ENCODE measurements at regions not wholly inside any gene's neighbourhood (a gene's known extent, or its start where the extent isn't known, plus 50 kb on each side); places are given as distances from the start of the nearest gene placed in this dataset.

DNA sequence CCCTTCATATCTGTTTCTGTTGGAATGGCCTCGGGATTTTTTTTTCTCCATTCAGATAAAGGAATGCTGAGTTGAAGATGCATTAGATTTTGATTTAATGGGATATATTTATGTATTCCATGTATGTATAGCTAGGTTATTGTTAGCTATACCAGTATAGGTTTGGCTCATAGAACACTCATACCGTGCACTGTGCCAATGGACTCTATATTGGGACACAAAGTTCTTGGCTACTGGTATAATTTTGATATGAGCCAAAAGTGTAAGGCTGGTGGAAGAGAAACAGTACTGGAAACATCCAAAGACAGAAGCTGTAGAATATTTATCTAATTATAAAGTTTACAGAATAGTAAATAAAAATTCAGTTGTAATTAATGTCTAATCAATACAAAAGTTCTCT is 1912.1 kb downstream of the STIM2 start:
- Mint-ChIP-seq H3K9me3 (peaks cover 5% of the 10 kb centered on the region), H3K27ac (no peak overlapping the region), H3K27me3 (no peaks in the 10 kb centered on the region), H3K4me1 (no peaks in the 10 kb centered on the region), H3K4me3 (no peak overlapping the region), H3K36me3 (no peaks in the 10 kb centered on the region)

DNA sequence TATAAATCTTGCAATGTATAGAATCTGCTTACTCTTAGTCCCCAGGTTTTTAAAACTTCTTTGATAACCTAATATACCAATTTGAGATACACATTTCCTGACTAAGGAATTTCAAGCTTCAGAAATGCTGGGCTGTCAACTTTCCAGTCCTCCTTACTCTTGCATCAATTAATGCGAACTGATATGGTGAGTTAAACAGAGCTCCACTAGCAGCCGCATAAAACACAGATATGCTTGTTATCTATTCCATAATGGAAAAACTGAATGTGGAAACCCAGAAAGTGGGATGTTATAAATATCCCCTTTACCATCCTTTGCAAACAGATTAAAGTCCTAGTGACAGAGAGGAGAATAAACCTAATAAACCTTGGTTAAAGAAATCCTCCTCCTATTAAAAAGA is 1913.7 kb downstream of the STIM2 start:
- Mint-ChIP-seq H3K4me3 (no peak overlapping the region), H3K27ac (no peak overlapping the region), H3K36me3 (no peaks in the 10 kb centered on the region), H3K4me1 (no peaks in the 10 kb centered on the region), H3K9me3 (peaks cover 5% of the 10 kb centered on the region), H3K27me3 (no peaks in the 10 kb centered on the region)

DNA sequence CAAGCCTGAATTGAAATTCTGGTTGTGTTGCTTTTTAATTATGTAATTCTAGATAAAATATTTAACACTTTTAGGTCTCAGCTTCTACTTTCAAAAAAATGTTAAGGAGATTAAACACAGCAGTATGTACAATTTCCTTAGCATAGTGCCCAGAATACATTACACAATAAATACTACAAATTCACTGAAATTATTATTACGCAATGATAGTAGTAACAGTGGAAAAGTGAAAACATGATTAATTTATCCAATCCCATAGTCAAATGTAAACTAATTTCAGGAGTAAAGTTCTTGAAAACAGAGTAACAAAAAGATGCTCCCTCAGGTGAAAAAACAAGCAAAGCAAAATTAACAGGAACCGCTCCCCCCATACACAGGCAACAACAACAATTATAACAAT is 1915.4 kb downstream of the STIM2 start:
- no peaks in the 10 kb centered on the region for H3K36me3 Mint-ChIP-seq
- H3K27me3 Mint-ChIP-seq, result no peaks in the 10 kb centered on the region

DNA sequence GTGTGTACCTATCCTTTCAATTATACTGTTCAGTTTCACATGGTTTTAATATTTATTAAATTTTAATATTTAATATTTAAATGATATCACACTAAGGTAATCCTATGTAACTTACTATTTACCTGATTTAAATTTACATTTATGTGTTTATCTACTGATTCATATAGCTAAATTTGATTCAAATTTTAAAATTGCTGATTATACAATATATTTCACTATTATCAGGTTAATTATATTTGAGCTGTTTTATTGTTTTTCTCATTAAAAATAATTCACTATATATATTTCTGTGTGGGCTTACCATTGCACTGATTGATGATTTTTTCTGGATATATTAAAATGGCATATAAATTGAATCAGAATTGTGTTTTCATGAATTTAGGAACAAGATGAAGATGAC is 1923.5 kb downstream of the STIM2 start:
- H3K36me3 Mint-ChIP-seq, result no peaks in the 10 kb centered on the region
- no peaks in the 10 kb centered on the region for H3K4me1 Mint-ChIP-seq
- H3K4me3 Mint-ChIP-seq, result no peak overlapping the region
- H3K9me3 Mint-ChIP-seq, result peaks cover 3% of the 10 kb centered on the region
- no peaks in the 10 kb centered on the region for H3K27me3 Mint-ChIP-seq
- H3K27ac Mint-ChIP-seq, result no peak overlapping the region

More for the DNA sequence above, 1915.4 kb downstream of the STIM2 start:
- Mint-ChIP-seq H3K4me1 (no peaks in the 10 kb centered on the region), H3K9me3 (peaks cover 5% of the 10 kb centered on the region), H3K4me3 (no peak overlapping the region), H3K27ac (no peak overlapping the region)

DNA sequence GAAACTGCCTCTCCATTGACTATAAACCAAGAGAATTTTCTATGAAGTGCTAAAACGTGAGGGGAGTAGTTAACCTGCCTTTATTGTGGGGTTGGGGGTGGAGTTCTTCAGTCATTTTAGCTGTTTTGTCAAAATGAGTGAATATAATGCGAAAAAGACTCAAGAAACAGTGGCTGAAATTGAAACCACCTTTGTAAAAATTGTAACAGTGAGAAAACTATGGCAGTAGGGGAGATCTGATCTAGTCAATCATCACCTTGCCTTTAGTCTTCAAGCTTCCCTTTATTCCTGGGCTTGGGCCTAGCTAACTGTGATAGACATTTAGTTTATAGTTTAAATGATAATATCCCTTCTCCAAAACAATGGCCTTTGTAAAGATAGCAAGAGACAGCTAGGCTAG is 1927.3 kb downstream of the STIM2 start:
- Mint-ChIP-seq H3K4me1 (no peaks in the 10 kb centered on the region), H3K9me3 (peaks cover 13% of the 10 kb centered on the region), H3K4me3 (no peak overlapping the region), H3K27ac (no peak overlapping the region), H3K27me3 (no peaks in the 10 kb centered on the region), H3K36me3 (no peaks in the 10 kb centered on the region)

DNA sequence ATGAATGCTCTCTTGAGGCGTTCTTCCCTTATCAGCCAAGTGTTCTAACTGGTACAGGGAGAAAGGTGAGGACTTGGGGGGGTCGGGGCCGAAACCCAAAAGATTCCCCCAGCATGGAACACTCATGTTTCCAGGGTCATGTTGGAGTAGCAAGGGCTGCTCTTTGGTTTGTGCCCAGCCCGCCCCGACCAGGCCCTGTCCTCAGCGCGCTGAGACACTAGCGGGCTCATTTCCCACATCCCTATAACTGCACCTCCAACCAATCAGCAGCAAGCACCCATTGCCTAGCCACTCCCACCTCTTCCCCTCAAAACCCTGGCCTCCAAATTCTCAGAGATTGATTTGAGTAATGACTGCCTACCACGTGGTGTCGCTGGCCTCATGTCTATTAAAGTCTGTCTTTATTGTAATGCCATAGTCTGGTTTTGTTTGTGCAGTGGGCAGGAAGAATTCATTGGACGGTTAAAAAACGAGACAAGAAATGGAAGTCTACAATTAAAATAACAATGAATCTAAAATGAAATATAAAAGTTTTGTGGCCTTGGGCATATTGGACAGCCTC is 1928.4 kb downstream of the STIM2 start:
- H3K27ac Mint-ChIP-seq, result peak overlapping the region; percentile 12

DNA sequence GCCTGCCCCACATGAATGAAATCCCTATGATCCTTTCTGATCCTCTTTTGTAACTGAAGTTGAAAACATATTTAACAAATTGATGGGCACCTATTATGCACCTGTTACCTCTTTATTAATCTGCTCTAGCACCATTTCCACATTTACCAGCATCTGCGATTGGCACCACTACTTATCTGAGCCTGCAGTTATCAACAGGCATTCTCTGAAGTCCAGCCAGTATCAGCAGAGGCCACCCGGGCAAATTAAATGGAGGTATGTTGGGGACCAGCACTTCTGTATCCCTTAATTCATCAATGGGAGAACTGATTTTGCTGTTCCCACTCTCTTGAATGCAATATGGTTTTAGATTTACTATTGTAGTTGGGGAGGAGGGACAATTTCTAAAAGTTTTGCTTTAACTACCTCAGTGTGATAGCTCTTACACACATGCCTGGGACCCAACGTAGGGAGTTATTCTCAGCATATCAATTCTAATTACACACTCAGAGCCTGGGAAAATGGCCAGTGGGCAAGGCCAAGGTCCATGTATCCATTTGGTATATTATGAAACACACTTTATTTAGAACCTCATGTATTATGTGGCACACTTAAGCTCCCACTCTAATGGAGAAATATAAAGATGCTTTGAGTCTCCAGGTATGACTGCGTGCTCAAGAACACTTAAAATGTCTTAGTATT is 1927.1 kb upstream of the PCDH7 start:
- Mint-ChIP-seq H3K36me3 (no peaks in the 10 kb centered on the region), H3K4me1 (no peaks in the 10 kb centered on the region), H3K27me3 (no peaks in the 10 kb centered on the region), H3K27ac (no peak overlapping the region), H3K9me3 (peaks cover 13% of the 10 kb centered on the region), H3K4me3 (no peak overlapping the region)

More for the DNA sequence above, 1928.4 kb downstream of the STIM2 start:
- Mint-ChIP-seq H3K4me1 (no peaks in the 10 kb centered on the region), H3K27me3 (no peaks in the 10 kb centered on the region), H3K9me3 (peaks cover 13% of the 10 kb centered on the region), H3K4me3 (no peak overlapping the region), H3K36me3 (no peaks in the 10 kb centered on the region)

DNA sequence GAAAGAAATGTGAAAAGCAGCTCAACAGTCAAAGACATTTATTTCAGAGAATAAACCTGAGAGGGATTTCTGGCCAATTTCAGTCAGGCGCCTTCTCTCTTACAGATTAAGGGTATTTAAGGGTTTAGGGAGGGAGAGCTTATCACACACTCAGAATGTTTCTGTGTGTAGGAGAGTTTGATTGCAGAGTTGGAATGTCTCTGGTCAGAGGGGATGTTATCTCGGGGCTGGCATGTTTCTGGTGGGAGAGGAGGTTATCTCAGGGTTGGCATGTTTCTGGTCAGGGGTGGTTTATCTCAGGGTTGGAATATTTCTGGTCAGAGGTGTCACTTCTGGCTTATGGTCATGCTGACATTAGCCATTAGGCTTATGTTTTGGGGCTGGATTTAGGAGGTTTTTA is 1920.5 kb upstream of the PCDH7 start:
- no peaks in the 10 kb centered on the region for H3K27me3 Mint-ChIP-seq
- H3K36me3 Mint-ChIP-seq, result no peaks in the 10 kb centered on the region
- no peaks in the 10 kb centered on the region for H3K4me1 Mint-ChIP-seq
- H3K27ac Mint-ChIP-seq, result no peak overlapping the region
- no peak overlapping the region for H3K4me3 Mint-ChIP-seq
- peaks cover under 1% of the 10 kb centered on the region for H3K9me3 Mint-ChIP-seq

DNA sequence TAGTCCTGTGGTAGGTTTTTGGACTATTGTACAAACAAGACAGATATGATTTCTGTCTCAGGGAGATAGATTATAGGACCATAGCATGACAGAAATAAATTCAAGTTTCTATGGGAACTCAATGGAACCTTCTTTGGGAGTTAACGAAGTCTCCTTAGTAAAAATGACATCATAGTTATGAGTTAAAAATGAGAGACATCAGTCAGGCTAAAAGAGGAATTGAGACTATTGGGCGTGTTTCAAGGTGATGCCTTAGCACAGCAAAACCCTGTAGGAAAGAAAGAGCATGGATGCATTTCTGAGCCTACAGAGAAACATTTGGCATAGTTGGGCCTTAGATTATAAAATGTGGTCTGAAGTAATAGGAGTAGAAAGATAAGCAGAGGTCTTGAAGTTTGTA is 1909.1 kb upstream of the PCDH7 start:
- Mint-ChIP-seq H3K27me3 (no peaks in the 10 kb centered on the region), H3K4me1 (no peaks in the 10 kb centered on the region), H3K27ac (no peak overlapping the region)

DNA sequence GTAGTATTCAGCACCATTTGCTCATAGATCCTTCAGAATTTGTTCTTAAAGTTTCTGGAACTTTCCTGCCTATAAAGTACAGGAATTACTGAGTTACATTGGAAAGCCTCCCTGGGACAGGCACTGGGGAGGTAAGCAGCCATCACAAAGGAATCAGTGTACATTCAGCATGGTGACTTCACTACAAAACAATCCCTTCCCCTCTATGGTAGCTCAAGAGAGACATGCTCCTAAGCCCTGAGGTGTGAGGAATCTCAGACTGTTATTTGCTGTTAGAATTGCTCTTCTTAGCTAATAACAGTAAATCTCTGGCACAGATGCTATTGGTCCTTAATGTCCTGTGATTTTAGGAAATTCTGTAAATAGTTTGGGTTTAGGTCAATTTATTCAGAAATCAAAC is 1898.0 kb upstream of the PCDH7 start:
- H3K4me1 Mint-ChIP-seq, result no peaks in the 10 kb centered on the region
- H3K27ac Mint-ChIP-seq, result no peak overlapping the region
- peaks cover 2% of the 10 kb centered on the region for H3K9me3 Mint-ChIP-seq
- no peaks in the 10 kb centered on the region for H3K36me3 Mint-ChIP-seq
- no peak overlapping the region for H3K4me3 Mint-ChIP-seq
- no peaks in the 10 kb centered on the region for H3K27me3 Mint-ChIP-seq

More for the DNA sequence above, 1909.1 kb upstream of the PCDH7 start:
- peaks cover 23% of the 10 kb centered on the region for H3K9me3 Mint-ChIP-seq
- no peak overlapping the region for H3K4me3 Mint-ChIP-seq
- no peaks in the 10 kb centered on the region for H3K36me3 Mint-ChIP-seq

DNA sequence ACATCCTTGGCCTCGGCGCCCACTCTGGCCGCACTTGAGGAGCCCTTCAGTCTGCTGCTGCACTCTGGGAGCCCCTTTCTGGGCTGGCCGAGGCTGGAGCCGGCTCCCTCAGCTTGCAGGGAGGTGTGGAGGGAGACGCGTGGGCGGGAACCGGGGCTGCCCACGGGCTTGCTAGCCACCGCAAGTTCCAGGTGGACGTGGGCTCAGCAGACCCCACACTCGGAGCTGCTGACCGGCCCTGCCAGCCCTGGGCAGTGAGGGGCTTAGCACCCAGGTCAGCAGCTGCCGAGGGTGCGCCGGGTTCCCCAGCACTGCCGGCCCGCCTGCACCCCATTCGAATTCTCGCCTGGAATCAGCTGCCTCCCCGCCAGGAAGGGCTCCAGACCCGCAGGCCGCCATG is 1892.3 kb upstream of the PCDH7 start:
- Mint-ChIP-seq H3K4me1 (no peaks in the 10 kb centered on the region), H3K36me3 (no peaks in the 10 kb centered on the region), H3K9me3 (peaks cover 11% of the 10 kb centered on the region), H3K27me3 (no peaks in the 10 kb centered on the region), H3K27ac (no peak overlapping the region), H3K4me3 (no peak overlapping the region)

DNA sequence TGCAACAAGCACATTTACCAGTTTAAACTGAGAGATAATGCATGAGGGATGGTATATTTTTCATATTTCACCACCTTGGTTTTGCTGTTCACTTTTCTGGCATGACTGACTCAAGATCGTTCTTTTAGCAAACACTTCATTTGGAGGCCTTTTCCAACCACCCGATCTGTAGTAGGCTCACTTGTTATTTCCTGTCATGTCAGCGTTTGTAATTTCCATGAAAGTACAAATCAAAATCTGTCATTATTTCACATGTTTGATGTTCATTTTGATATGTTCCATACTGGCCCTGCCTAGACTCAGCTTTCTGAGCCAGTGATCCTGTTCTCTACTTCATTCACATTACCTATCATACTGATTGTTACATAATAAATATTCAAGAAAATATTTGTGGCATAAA is 1888.3 kb upstream of the PCDH7 start:
- Mint-ChIP-seq H3K9me3 (peaks cover 13% of the 10 kb centered on the region), H3K27ac (no peak overlapping the region), H3K27me3 (no peaks in the 10 kb centered on the region), H3K4me3 (no peak overlapping the region), H3K4me1 (no peaks in the 10 kb centered on the region), H3K36me3 (no peaks in the 10 kb centered on the region)

DNA sequence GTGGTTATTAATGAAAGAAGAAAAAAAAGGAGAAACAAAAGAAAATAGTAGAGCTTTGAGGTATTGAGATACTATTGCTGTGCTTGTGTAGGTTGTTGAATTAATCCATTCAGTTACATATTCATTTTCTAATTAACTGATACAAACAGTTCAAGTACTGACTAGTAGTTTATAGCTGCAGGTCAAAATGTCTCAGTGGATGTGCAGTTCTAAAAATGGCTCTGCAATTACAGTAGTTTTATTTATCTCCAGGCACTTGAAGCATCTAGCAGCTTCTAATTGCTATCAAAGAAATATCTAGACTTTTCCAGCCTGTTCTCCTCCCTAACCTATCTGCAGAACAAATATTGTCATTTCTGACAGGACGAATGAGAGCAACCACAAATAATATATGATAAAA is 1887.7 kb upstream of the PCDH7 start:
- Mint-ChIP-seq H3K27ac (no peak overlapping the region), H3K36me3 (no peaks in the 10 kb centered on the region), H3K4me3 (no peak overlapping the region), H3K27me3 (no peaks in the 10 kb centered on the region), H3K4me1 (no peaks in the 10 kb centered on the region), H3K9me3 (peaks cover 11% of the 10 kb centered on the region)

DNA sequence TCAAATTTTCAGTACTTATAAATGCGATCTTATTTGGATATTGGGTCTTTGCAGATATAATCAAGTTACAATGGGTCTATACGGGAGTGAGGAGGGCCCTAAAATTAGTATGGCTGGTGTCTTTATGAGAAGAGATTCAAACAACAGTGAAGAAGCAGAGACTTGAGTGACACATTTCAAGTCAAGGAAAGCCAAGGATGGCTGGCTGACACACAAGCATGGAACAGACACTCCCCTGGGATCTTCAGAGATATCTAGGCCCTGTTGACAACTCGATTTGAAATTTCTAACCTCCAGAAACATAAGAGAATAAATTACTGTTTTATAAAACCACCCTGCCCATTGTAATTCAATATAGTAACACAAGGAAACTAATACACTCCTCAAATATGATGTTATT is 1886.0 kb upstream of the PCDH7 start:
- H3K27me3 Mint-ChIP-seq, result no peaks in the 10 kb centered on the region
- peaks cover 16% of the 10 kb centered on the region for H3K9me3 Mint-ChIP-seq
- H3K4me3 Mint-ChIP-seq, result no peak overlapping the region
- no peak overlapping the region for H3K27ac Mint-ChIP-seq
- H3K36me3 Mint-ChIP-seq, result no peaks in the 10 kb centered on the region
- no peaks in the 10 kb centered on the region for H3K4me1 Mint-ChIP-seq

DNA sequence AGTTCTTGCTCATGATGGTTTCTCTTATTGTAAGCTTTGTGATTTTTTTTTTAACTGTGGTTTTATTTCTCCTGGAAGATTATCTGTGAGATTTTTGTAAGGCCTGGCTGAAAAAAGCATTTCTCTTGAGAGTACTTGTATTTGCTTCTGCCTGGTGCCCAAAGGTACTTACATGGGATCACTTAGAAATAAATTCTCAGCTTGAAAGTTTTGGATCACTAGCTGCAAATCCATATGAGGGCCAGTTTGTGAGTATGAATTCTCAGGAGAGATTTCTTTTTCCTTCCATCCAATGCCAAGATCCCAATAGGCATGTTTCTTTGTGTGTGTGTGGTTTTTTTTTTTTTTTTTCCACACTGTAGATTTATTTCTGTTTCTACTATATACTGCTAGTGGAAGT is 1884.7 kb upstream of the PCDH7 start:
- H3K4me3 Mint-ChIP-seq, result no peak overlapping the region
- H3K9me3 Mint-ChIP-seq, result peaks cover 16% of the 10 kb centered on the region
- H3K27me3 Mint-ChIP-seq, result no peaks in the 10 kb centered on the region
- H3K4me1 Mint-ChIP-seq, result no peaks in the 10 kb centered on the region
- H3K27ac Mint-ChIP-seq, result no peak overlapping the region
- H3K36me3 Mint-ChIP-seq, result no peaks in the 10 kb centered on the region

DNA sequence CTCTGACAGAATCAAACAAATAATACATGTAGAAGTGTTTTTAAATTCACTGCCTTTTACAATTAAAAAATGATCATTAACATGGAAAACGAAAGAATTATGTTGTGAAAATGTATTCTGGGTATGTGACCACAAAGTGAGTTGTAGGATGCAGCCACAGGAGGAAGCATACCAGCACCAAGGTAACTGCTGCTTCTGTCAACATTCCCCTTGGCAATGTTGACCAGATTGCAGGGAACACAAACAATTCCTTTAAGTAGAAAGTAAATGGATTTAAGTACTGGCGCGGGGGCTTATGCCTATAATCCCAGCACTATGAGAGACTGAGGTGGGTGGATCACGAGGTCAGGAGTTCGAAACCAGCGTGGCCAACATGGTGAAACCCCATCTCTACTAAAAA is 1877.9 kb upstream of the PCDH7 start:
- H3K4me3 Mint-ChIP-seq, result no peak overlapping the region
- no peak overlapping the region for H3K27ac Mint-ChIP-seq
- H3K27me3 Mint-ChIP-seq, result no peaks in the 10 kb centered on the region
- H3K36me3 Mint-ChIP-seq, result no peaks in the 10 kb centered on the region
- no peaks in the 10 kb centered on the region for H3K4me1 Mint-ChIP-seq
- peaks cover 17% of the 10 kb centered on the region for H3K9me3 Mint-ChIP-seq

DNA sequence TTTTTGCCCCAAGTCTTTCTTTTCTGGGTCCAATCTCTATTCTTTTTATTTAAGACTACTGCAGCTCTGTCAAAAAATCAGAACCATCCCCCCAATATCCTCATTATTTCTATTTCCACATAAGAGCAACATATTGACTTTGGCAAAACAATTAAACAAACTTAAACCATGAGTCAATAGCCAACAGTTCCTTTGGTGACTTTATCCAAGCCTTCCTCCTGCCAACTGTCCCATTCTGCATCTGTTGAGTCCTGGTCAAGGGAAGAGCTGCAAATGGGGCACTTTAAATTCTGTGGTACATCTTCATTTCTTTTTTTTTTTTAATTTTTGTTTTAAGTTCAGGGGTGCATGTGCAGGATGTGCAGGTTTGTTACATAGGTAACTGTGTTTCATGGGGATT is 1875.0 kb upstream of the PCDH7 start:
- Mint-ChIP-seq H3K9me3 (peaks cover 11% of the 10 kb centered on the region), H3K27me3 (no peaks in the 10 kb centered on the region), H3K27ac (no peak overlapping the region), H3K4me1 (no peaks in the 10 kb centered on the region), H3K36me3 (no peaks in the 10 kb centered on the region), H3K4me3 (no peak overlapping the region)

All from activated naive CD4-positive, alpha-beta T cell treated with anti-CD3 and anti-CD28 coated beads, Interleukin-2, amount 50 U/mL, for 24 hours (primary cell).